GM21515 (cell line): ENCODE measurements at regions not wholly inside any gene's neighbourhood (a gene's known extent, or its start where the extent isn't known, plus 50 kb on each side); places are given as distances from the start of the nearest gene placed in this dataset.

Experiments
- ATAC-seq: cut with Tn5 transposase; IDR thresholded peaks from one replicate; pipeline ENCODE4 v1.9.1; 2021; ENCODE audit not compliant: unreplicated experiment

DNA sequence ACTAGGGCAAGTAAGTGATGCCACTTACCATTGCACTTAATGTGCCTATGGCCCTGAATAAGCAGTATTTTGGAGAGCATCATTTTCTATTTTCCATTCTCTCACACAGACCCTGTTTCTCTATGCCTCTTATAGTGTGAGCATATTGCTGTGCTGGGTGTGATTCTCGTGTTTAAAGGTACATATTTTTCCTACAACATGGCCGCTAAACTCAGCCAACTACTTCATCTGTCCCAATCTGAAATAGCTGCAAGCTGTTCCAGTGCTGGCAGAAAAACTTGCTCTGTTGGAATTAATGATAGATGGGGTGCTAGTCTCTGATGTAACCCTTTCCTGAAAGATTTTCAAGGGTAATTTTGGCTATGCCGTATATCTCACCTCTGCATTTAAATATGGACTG lies 97.5 kb downstream of the ZNF326 start:
- ATAC-seq = no peak
